ENCODE measurements at regions not wholly inside any gene's neighbourhood (a gene's known extent, or its start where the extent isn't known, plus 50 kb on each side); places are given as distances from the start of the nearest gene placed in this dataset.

GRCh38 chr11:134863294-134863693, 451.3 kb upstream of the B3GAT1 start:
- TF ChIP-seq EZH2 (IDR thresholded peaks at IDR 0.05; ENCODE audit: low read length, missing control alignments), result no peak
- no peak for TF ChIP-seq CTCF (conservative IDR thresholded peaks at IDR 0.05 in 1 of 2, IDR thresholded peaks at IDR 0.05 in 1 of 2; ENCODE audit: low read depth in 1 of 2, low read length in 2 of 2)
- H2AFZ ChIP-seq (ENCODE audit: low read length), result no peak overlapping the region
- no peak overlapping the region for H3K4me2 ChIP-seq (ENCODE audit: extremely low read depth, insufficient read depth, low read length)
- H3K36me3 ChIP-seq (ENCODE audit: control insufficient read depth, insufficient read depth, low read length), result no peaks in the 10 kb centered on the region
- H3K4me1 ChIP-seq (ENCODE audit: control insufficient read depth, extremely low read depth, insufficient read depth, low read length), result no peaks in the 10 kb centered on the region
- H3K27me3 ChIP-seq (ENCODE audit: control insufficient read depth, insufficient read depth, low read length), result no peaks in the 10 kb centered on the region
- no peaks in the 10 kb centered on the region for H3K9me3 ChIP-seq (ENCODE audit: control insufficient read depth, insufficient read depth, low read depth, low read length)
- H3K79me2 ChIP-seq (ENCODE audit: control insufficient read depth, insufficient read depth, low read length), result no peaks in the 10 kb centered on the region
- H3K4me3 ChIP-seq (replicated peaks in 1 of 4; ENCODE audit: control extremely low read depth in 1 of 4, insufficient read depth in 1 of 4, low read depth in 3 of 4, low read length in 4 of 4), result no peak overlapping the region
- no peak for DNase-seq (ENCODE audit: low read depth in 2 of 2)
- H3K27ac ChIP-seq (ENCODE audit: insufficient read depth, low read length), result no peak overlapping the region
- H3K9ac ChIP-seq (ENCODE audit: insufficient read depth, low read length), result no peak overlapping the region
- H4K20me1 ChIP-seq (ENCODE audit: control insufficient read depth, extremely low read depth, insufficient read depth, low read length), result no peaks in the 10 kb centered on the region

- Histone ChIP-seq H3K4me3 (replicated peaks in 1 of 4; ENCODE audit: control extremely low read depth in 1 of 4, insufficient read depth in 1 of 4, low read depth in 3 of 4, low read length in 4 of 4) (no peak overlapping the region), H3K4me2 (ENCODE audit: extremely low read depth, insufficient read depth, low read length) (no peak overlapping the region), H2AFZ (ENCODE audit: low read length) (no peak overlapping the region)
Observed at GRCh38 chr11:134862587-134863195, 450.6 kb upstream of the B3GAT1 start.

GRCh38 chr11:134862105-134862502, 450.1 kb upstream of the B3GAT1 start:
- no peaks in the 10 kb centered on the region for H4K20me1 ChIP-seq (ENCODE audit: control insufficient read depth, extremely low read depth, insufficient read depth, low read length)
- no peaks in the 10 kb centered on the region for H3K79me2 ChIP-seq (ENCODE audit: control insufficient read depth, insufficient read depth, low read length)
- no peaks in the 10 kb centered on the region for H3K27me3 ChIP-seq (ENCODE audit: control insufficient read depth, insufficient read depth, low read length)
- no peak overlapping the region for H3K4me2 ChIP-seq (ENCODE audit: extremely low read depth, insufficient read depth, low read length)
- no peaks in the 10 kb centered on the region for H3K9me3 ChIP-seq (ENCODE audit: control insufficient read depth, insufficient read depth, low read depth, low read length)
- no peaks in the 10 kb centered on the region for H3K4me1 ChIP-seq (ENCODE audit: control insufficient read depth, extremely low read depth, insufficient read depth, low read length)
- no peak overlapping the region for H3K9ac ChIP-seq (ENCODE audit: insufficient read depth, low read length)
- no peak for DNase-seq (ENCODE audit: low read depth in 2 of 2)
- no peak overlapping the region for H2AFZ ChIP-seq (ENCODE audit: low read length)
- no peaks in the 10 kb centered on the region for H3K36me3 ChIP-seq (ENCODE audit: control insufficient read depth, insufficient read depth, low read length)
- H3K27ac ChIP-seq (ENCODE audit: insufficient read depth, low read length), result no peak overlapping the region
- TF ChIP-seq EZH2 (IDR thresholded peaks at IDR 0.05; ENCODE audit: low read length, missing control alignments), result no peak
- no peak for TF ChIP-seq CTCF (conservative IDR thresholded peaks at IDR 0.05 in 1 of 2, IDR thresholded peaks at IDR 0.05 in 1 of 2; ENCODE audit: low read depth in 1 of 2, low read length in 2 of 2)
- no peak overlapping the region for H3K4me3 ChIP-seq (replicated peaks in 1 of 4; ENCODE audit: control extremely low read depth in 1 of 4, insufficient read depth in 1 of 4, low read depth in 3 of 4, low read length in 4 of 4)

More at GRCh38 chr11:134862587-134863195, 450.6 kb upstream of the B3GAT1 start:
- DNase-seq (ENCODE audit: low read depth in 2 of 2), result no peak
- no peak overlapping the region for H3K27ac ChIP-seq (ENCODE audit: insufficient read depth, low read length)
- no peaks in the 10 kb centered on the region for H3K36me3 ChIP-seq (ENCODE audit: control insufficient read depth, insufficient read depth, low read length)
- no peaks in the 10 kb centered on the region for H4K20me1 ChIP-seq (ENCODE audit: control insufficient read depth, extremely low read depth, insufficient read depth, low read length)
- no peak overlapping the region for H3K9ac ChIP-seq (ENCODE audit: insufficient read depth, low read length)
- no peaks in the 10 kb centered on the region for H3K4me1 ChIP-seq (ENCODE audit: control insufficient read depth, extremely low read depth, insufficient read depth, low read length)
- TF ChIP-seq CTCF (conservative IDR thresholded peaks at IDR 0.05 in 1 of 2, IDR thresholded peaks at IDR 0.05 in 1 of 2; ENCODE audit: low read depth in 1 of 2, low read length in 2 of 2), result no peak
- no peak for TF ChIP-seq EZH2 (IDR thresholded peaks at IDR 0.05; ENCODE audit: low read length, missing control alignments)
- H3K79me2 ChIP-seq (ENCODE audit: control insufficient read depth, insufficient read depth, low read length), result no peaks in the 10 kb centered on the region
- H3K27me3 ChIP-seq (ENCODE audit: control insufficient read depth, insufficient read depth, low read length), result no peaks in the 10 kb centered on the region
- no peaks in the 10 kb centered on the region for H3K9me3 ChIP-seq (ENCODE audit: control insufficient read depth, insufficient read depth, low read depth, low read length)
